ENCODE measurements at regions not wholly inside any gene's neighbourhood (a gene's known extent, or its start where the extent isn't known, plus 50 kb on each side); places are given as distances from the start of the nearest gene placed in this dataset.
A peak's percentile ranks its signal among the peaks of the same experiment; 100 is the strongest.

- Histone ChIP-seq H3K4me3 (no peak overlapping the region), H3K27ac (no peak overlapping the region), H3K27me3 (no peaks in the 10 kb centered on the region), H3K9me3 (no peaks in the 10 kb centered on the region), H3K36me3 (no peaks in the 10 kb centered on the region), H3K4me1 (no peaks in the 10 kb centered on the region)
- DNase-seq: no peak
- ATAC-seq: peak in 2 of 4 donors; percentile 23 to 25
- intact Hi-C loops (cut with DNase I): loop anchor here in 1 of 3 donors (10.0 kb wide), 1 partner anchor 55 kb away; no protein-coding TSS in a partner anchor
- no peak for FAIRE-seq
- WGBS, 2 donors: 61 to 63% methylated on average over 8 of the region's 8 CpGs
- TF ChIP-seq CTCF (IDR thresholded peaks at IDR 0.05): no peak
Measured at GRCh38 chr7:91519241-91520158, 255.3 kb downstream of the FZD1 start.

- intact Hi-C loops (cut with DNase I): loop anchor here in 1 of 3 donors (10.0 kb wide), 1 partner anchor 56 kb away; no protein-coding TSS in a partner anchor
- DNase-seq (no peak), ATAC-seq (no peak), FAIRE-seq (no peak)
- H3K36me3 ChIP-seq: no peaks in the 10 kb centered on the region
- H3K27ac ChIP-seq: no peak overlapping the region
- H3K27me3 ChIP-seq: no peaks in the 10 kb centered on the region
- H3K9me3 ChIP-seq: no peaks in the 10 kb centered on the region
- 27 to 53% methylated on average over 1 of the region's 1 CpG for WGBS, 2 donors
- H3K4me1 ChIP-seq: no peaks in the 10 kb centered on the region
- no peak overlapping the region for H3K4me3 ChIP-seq
- no peak for TF ChIP-seq CTCF (IDR thresholded peaks at IDR 0.05)
Measured at GRCh38 chr7:91520645-91521044, 256.4 kb downstream of the FZD1 start.

GRCh38 chr7:91526404-91526803, 262.2 kb downstream of the FZD1 start:
- TF ChIP-seq CTCF (IDR thresholded peaks at IDR 0.05): no peak
- H3K27me3 ChIP-seq: no peaks in the 10 kb centered on the region
- no peak for ATAC-seq
- FAIRE-seq: no peak
- no peak overlapping the region for H3K4me3 ChIP-seq
- no peaks in the 10 kb centered on the region for H3K9me3 ChIP-seq
- no peaks in the 10 kb centered on the region for H3K4me1 ChIP-seq
- no peaks in the 10 kb centered on the region for H3K36me3 ChIP-seq
- DNase-seq: no peak
- intact Hi-C loops (cut with DNase I): loop anchor here in 1 of 3 donors (10.0 kb wide), 1 partner anchor 62 kb away; no protein-coding TSS in a partner anchor
- H3K27ac ChIP-seq: no peak overlapping the region

GRCh38 chr7:91527460-91527859, 263.2 kb downstream of the FZD1 start:
- intact Hi-C loops (cut with DNase I): loop anchor here in 1 of 3 donors (10.0 kb wide), 1 partner anchor 63 kb away; no protein-coding TSS in a partner anchor
- Histone ChIP-seq H3K9me3 (no peaks in the 10 kb centered on the region), H3K36me3 (no peaks in the 10 kb centered on the region), H3K27ac (no peak overlapping the region), H3K4me3 (no peak overlapping the region), H3K4me1 (no peaks in the 10 kb centered on the region), H3K27me3 (no peaks in the 10 kb centered on the region)
- WGBS, 2 donors: 86 to 87% methylated on average over 5 of the region's 5 CpGs
- FAIRE-seq (no peak), ATAC-seq (no peak), DNase-seq (no peak)
- no peak for TF ChIP-seq CTCF (IDR thresholded peaks at IDR 0.05)

- Histone ChIP-seq H3K4me1 (no peaks in the 10 kb centered on the region), H3K27me3 (no peaks in the 10 kb centered on the region), H3K27ac (no peak overlapping the region), H3K9me3 (no peaks in the 10 kb centered on the region), H3K4me3 (no peak overlapping the region), H3K36me3 (no peaks in the 10 kb centered on the region)
- intact Hi-C loops (cut with DNase I): no loop called here
- ATAC-seq: no peak
- TF ChIP-seq CTCF (IDR thresholded peaks at IDR 0.05): no peak
- DNase-seq: no peak
- no peak for FAIRE-seq
- WGBS, 2 donors: 47 to 54% methylated on average over 1 of the region's 1 CpG
Measured at GRCh38 chr7:91533996-91534395, 269.8 kb downstream of the FZD1 start.
